HG03439 (cell line): ENCODE measurements at regions not wholly inside any gene's neighbourhood (a gene's known extent, or its start where the extent isn't known, plus 50 kb on each side); places are given as distances from the start of the nearest gene placed in this dataset.

Experiments used
- ATAC-seq: cut with Tn5 transposase; IDR thresholded peaks from one replicate; pipeline ENCODE4 v1.9.1; 2021; ENCODE audit warnings: mild to moderate bottlenecking, moderate library complexity; ENCODE audit not compliant: unreplicated experiment

GRCh38 chr6:132972254-132972653, 157.9 kb downstream of the RPS12 start:
- ATAC-seq, result no peak

GRCh38 chr6:132972971-132973370, 158.6 kb downstream of the RPS12 start:
- ATAC-seq, result no peak

- no peak for ATAC-seq
Observed at GRCh38 chr6:132973514-132973993, 159.2 kb downstream of the RPS12 start.

- no peak for ATAC-seq
Observed at GRCh38 chr6:132974122-132974521, 159.8 kb downstream of the RPS12 start.

- ATAC-seq, result no peak
Observed at GRCh38 chr6:132977413-132977812, 163.0 kb downstream of the RPS12 start.

- no peak for ATAC-seq
Observed at GRCh38 chr6:132978685-132979084, 164.3 kb downstream of the RPS12 start.

GRCh38 chr6:132993738-132994137, 179.4 kb downstream of the RPS12 start:
- no peak for ATAC-seq

GRCh38 chr6:132995009-132995408, 180.6 kb downstream of the RPS12 start:
- no peak for ATAC-seq

- no peak for ATAC-seq
Observed at GRCh38 chr6:132995432-132995831, 181.1 kb downstream of the RPS12 start.

GRCh38 chr6:132998418-132998817, 184.0 kb downstream of the RPS12 start:
- no peak for ATAC-seq

- ATAC-seq, result no peak
Observed at GRCh38 chr6:133001040-133001565, 186.7 kb downstream of the RPS12 start.

GRCh38 chr6:133004304-133004884, 190.0 kb downstream of the RPS12 start:
- no peak for ATAC-seq

- ATAC-seq, result no peak
Observed at GRCh38 chr6:133012774-133013173, 198.4 kb downstream of the RPS12 start.

GRCh38 chr6:133016631-133017030, 202.3 kb downstream of the RPS12 start:
- ATAC-seq, result no peak

GRCh38 chr6:133017581-133017980, 203.2 kb downstream of the RPS12 start:
- ATAC-seq, result no peak

GRCh38 chr6:133026705-133027104, 212.3 kb downstream of the RPS12 start:
- ATAC-seq, result no peak

GRCh38 chr6:133033263-133033662, 207.9 kb upstream of the EYA4 start:
- no peak for ATAC-seq

- no peak for ATAC-seq
Observed at GRCh38 chr6:133034509-133035206, 206.5 kb upstream of the EYA4 start.

GRCh38 chr6:133040094-133040802, 200.9 kb upstream of the EYA4 start:
- ATAC-seq, result no peak

GRCh38 chr6:133040803-133041419, 200.2 kb upstream of the EYA4 start:
- ATAC-seq, result no peak

- no peak for ATAC-seq
Observed at GRCh38 chr6:133042550-133043120, 198.5 kb upstream of the EYA4 start.
